LNCaP clone FGC (cell line): ENCODE measurements at regions not wholly inside any gene's neighbourhood (a gene's known extent, or its start where the extent isn't known, plus 50 kb on each side); places are given as distances from the start of the nearest gene placed in this dataset.

Source experiments
- DNase-seq: peaks from one replicate; pipeline ENCODE4 v3.0.0-alpha.2; 2011; ENCODE audit warnings: low read depth
- H3K4me3 ChIP-seq: 2 replicates; pipeline ENCODE4 v1.5.1; 2011; ENCODE audit warnings: mild to moderate bottlenecking, low read depth, low read length, control low read depth
- TF ChIP-seq, protein P1 (sequence below): IDR thresholded peaks from 2 replicates; pipeline ENCODE4 v1.5.1; 2012; ENCODE audit warnings: mild to moderate bottlenecking; ENCODE audit not compliant: control insufficient read depth, insufficient read depth; ENCODE audit errors: extremely low read depth

DNA sequence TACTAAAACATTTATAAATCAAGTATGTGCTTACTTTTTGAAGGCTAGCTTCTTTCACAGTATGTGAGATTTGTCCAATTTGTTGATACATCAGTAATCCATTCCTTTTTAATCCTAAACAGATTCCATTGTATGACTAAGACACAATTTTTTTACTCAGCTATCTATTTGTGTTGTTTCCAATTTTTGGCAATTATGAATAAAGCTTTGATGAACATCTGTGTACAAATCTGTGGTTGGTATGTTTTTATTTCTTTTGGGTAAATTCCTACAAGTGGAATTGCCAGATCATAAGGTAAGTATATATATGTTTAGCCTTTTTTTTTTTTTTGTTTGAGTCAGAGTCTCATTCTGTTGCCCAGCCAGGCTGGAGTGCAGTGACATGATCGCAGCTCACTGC lies 56.2 kb upstream of the VEPH1 start:
- no peak for DNase-seq
- H3K4me3 ChIP-seq = no peak overlapping the region
- TF ChIP-seq, protein P1, sequence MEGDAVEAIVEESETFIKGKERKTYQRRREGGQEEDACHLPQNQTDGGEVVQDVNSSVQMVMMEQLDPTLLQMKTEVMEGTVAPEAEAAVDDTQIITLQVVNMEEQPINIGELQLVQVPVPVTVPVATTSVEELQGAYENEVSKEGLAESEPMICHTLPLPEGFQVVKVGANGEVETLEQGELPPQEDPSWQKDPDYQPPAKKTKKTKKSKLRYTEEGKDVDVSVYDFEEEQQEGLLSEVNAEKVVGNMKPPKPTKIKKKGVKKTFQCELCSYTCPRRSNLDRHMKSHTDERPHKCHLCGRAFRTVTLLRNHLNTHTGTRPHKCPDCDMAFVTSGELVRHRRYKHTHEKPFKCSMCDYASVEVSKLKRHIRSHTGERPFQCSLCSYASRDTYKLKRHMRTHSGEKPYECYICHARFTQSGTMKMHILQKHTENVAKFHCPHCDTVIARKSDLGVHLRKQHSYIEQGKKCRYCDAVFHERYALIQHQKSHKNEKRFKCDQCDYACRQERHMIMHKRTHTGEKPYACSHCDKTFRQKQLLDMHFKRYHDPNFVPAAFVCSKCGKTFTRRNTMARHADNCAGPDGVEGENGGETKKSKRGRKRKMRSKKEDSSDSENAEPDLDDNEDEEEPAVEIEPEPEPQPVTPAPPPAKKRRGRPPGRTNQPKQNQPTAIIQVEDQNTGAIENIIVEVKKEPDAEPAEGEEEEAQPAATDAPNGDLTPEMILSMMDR = no peak
